Loucy (cell line): ENCODE measurements at regions not wholly inside any gene's neighbourhood (a gene's known extent, or its start where the extent isn't known, plus 50 kb on each side); places are given as distances from the start of the nearest gene placed in this dataset.
"Not testable (repeated sequence)": the region's sequence is repeated elsewhere in the genome, so short reads cannot be mapped to it uniquely, and the experiment has no call there.

Experiments
- H2AFZ ChIP-seq: fragments of 200-600 bp; sonication (generic); 2 replicates; pipeline ENCODE4 v1.6.0; 2016; ENCODE audit warnings: antibody characterized with exemption, mild to moderate bottlenecking, low read length, moderate library complexity
- H3F3A ChIP-seq: fragments of 200-600 bp; 2 replicates; pipeline ENCODE4 v1.6.0; 2016; ENCODE audit warnings: antibody characterized with exemption, low read depth, mild to moderate bottlenecking
- H3K27me3 ChIP-seq: fragments of 200-600 bp; sonication (generic); 2 replicates; pipeline ENCODE4 v1.6.1; 2014; ENCODE audit warnings: low read length, mild to moderate bottlenecking; ENCODE audit not compliant: insufficient read depth, poor library complexity, severe bottlenecking
- H3K36me3 ChIP-seq: fragments of 200-600 bp; sonication (generic); 2 replicates; pipeline ENCODE4 v1.6.1; 2016; ENCODE audit warnings: low read length; ENCODE audit not compliant: insufficient read depth
- H3K4me1 ChIP-seq: fragments of 200-600 bp; sonication (generic); 2 replicates; pipeline ENCODE4 v1.5.1; 2014; ENCODE audit warnings: low read length, mild to moderate bottlenecking; ENCODE audit not compliant: insufficient read depth, poor library complexity, severe bottlenecking
- H3K4me2 ChIP-seq: fragments of 200-600 bp; sonication (generic); 2 replicates; pipeline ENCODE4 v1.6.0; 2014; ENCODE audit warnings: antibody characterized with exemption, low read length, low read depth, mild to moderate bottlenecking; ENCODE audit not compliant: poor library complexity, severe bottlenecking
- H3K4me3 ChIP-seq: fragments of 200-600 bp; sonication (generic); 2 replicates; pipeline ENCODE4 v1.5.1; 2014; ENCODE audit warnings: low read length, mild to moderate bottlenecking, mixed read lengths; ENCODE audit not compliant: poor library complexity, severe bottlenecking
- H3K79me2 ChIP-seq: fragments of 200-600 bp; sonication (generic); 2 replicates; pipeline ENCODE4 v1.6.1; 2014; ENCODE audit warnings: low read length; ENCODE audit not compliant: insufficient read depth
- H3K9ac ChIP-seq: fragments of 200-600 bp; sonication (generic); 2 replicates; pipeline ENCODE4 v1.6.0; 2014; ENCODE audit warnings: mild to moderate bottlenecking, low read depth, low read length, moderate library complexity; ENCODE audit not compliant: poor library complexity, severe bottlenecking
- H3K9me2 ChIP-seq: fragments of 200-600 bp; sonication (generic); replicated peaks from 2 replicates; pipeline ENCODE4 v1.6.1; 2016; ENCODE audit warnings: low read depth, low read length, mixed read lengths
- H3K9me3 ChIP-seq: fragments of 200-600 bp; sonication (generic); 2 replicates; pipeline ENCODE4 v1.6.1; 2014; ENCODE audit warnings: mild to moderate bottlenecking, antibody characterized with exemption, low read length, low read depth; ENCODE audit not compliant: insufficient read depth
- H4K20me1 ChIP-seq: fragments of 200-600 bp; sonication (generic); 2 replicates; pipeline ENCODE4 v1.6.0; 2014; ENCODE audit warnings: antibody characterized with exemption, low read length, mild to moderate bottlenecking; ENCODE audit not compliant: insufficient read depth, poor library complexity, severe bottlenecking
- CTCF ChIP-seq: fragments of 200-600 bp; sonication (generic); conservative IDR thresholded peaks from 2 replicates; pipeline ENCODE4 v1.5.1; 2014; ENCODE audit warnings: mild to moderate bottlenecking, antibody characterized with exemption, low read length
- EZH2phosphoT487 ChIP-seq: fragments of 200-600 bp; IDR thresholded peaks from 2 replicates; pipeline ENCODE4 v1.6.1; 2018; ENCODE audit warnings: antibody characterized with exemption, mild to moderate bottlenecking, moderate library complexity, borderline replicate concordance

GRCh38 chr14:82667501-82667900, 1133.8 kb upstream of the SEL1L start:
- Histone ChIP-seq H3K36me3 (no peaks in the 10 kb centered on the region), H3K9me2 (no peaks in the 10 kb centered on the region), H3K9ac (no peak overlapping the region), H3K4me2 (no peak overlapping the region), H2AFZ (no peak overlapping the region), H4K20me1 (no peaks in the 10 kb centered on the region), H3K27me3 (no peaks in the 10 kb centered on the region), H3K4me3 (no peak overlapping the region), H3K4me1 (no peaks in the 10 kb centered on the region), H3F3A (no peaks in the 10 kb centered on the region), H3K79me2 (no peaks in the 10 kb centered on the region), H3K9me3 (no peaks in the 10 kb centered on the region)
- TF ChIP-seq EZH2phosphoT487 (no peak), CTCF (no peak)

- Histone ChIP-seq H3K4me2 (no peak overlapping the region), H3K9me2 (no peaks in the 10 kb centered on the region), H3K36me3 (no peaks in the 10 kb centered on the region), H3K4me1 (no peaks in the 10 kb centered on the region), H3K4me3 (no peak overlapping the region), H3K27me3 (no peaks in the 10 kb centered on the region), H4K20me1 (no peaks in the 10 kb centered on the region), H3F3A (no peaks in the 10 kb centered on the region), H3K9ac (no peak overlapping the region), H3K79me2 (no peaks in the 10 kb centered on the region), H2AFZ (no peak overlapping the region), H3K9me3 (no peaks in the 10 kb centered on the region)
- TF ChIP-seq CTCF (no peak), EZH2phosphoT487 (no peak)
Observed at GRCh38 chr14:82676403-82676802, 1142.8 kb upstream of the SEL1L start.

GRCh38 chr14:82689948-82690347, 1156.3 kb upstream of the SEL1L start:
- Histone ChIP-seq H3K9me3 (no peaks in the 10 kb centered on the region), H3K4me2 (no peak overlapping the region), H3K4me3 (no peak overlapping the region), H3K79me2 (no peaks in the 10 kb centered on the region), H3F3A (no peaks in the 10 kb centered on the region), H3K9ac (no peak overlapping the region), H3K27me3 (no peaks in the 10 kb centered on the region), H3K9me2 (no peaks in the 10 kb centered on the region), H3K4me1 (no peaks in the 10 kb centered on the region), H2AFZ (no peak overlapping the region), H4K20me1 (no peaks in the 10 kb centered on the region), H3K36me3 (no peaks in the 10 kb centered on the region)
- TF ChIP-seq EZH2phosphoT487 (no peak), CTCF (no peak)

GRCh38 chr14:82691191-82691590, 1157.5 kb upstream of the SEL1L start:
- H3K9me2 ChIP-seq, H3K9me3 ChIP-seq, H3K4me3 ChIP-seq, H3K4me1 ChIP-seq, H3K27me3 ChIP-seq, H3F3A ChIP-seq, H3K36me3 ChIP-seq, H4K20me1 ChIP-seq, H3K79me2 ChIP-seq, H3K9ac ChIP-seq, H2AFZ ChIP-seq, H3K4me2 ChIP-seq: not testable (repeated sequence)
